GM18505 (cell line): ENCODE measurements at regions not wholly inside any gene's neighbourhood (a gene's known extent, or its start where the extent isn't known, plus 50 kb on each side); places are given as distances from the start of the nearest gene placed in this dataset.

Source experiments
- ATAC-seq: cut with Tn5 transposase; IDR thresholded peaks from one replicate; pipeline ENCODE4 v1.9.1; 2021; ENCODE audit not compliant: unreplicated experiment
- POLR2A ChIP-seq: IDR thresholded peaks from 4 replicates; pipeline ENCODE4 v1.6.1; 2011; ENCODE audit warnings: borderline replicate concordance; ENCODE audit not compliant: insufficient read depth, insufficient read length; ENCODE audit errors: extremely low read depth

- no peak for ATAC-seq
- TF ChIP-seq POLR2A: no peak
Measured at GRCh38 chr15:38814891-38815290, 250.3 kb upstream of the RASGRP1 start.

GRCh38 chr15:38817427-38818156 is 253.0 kb upstream of the RASGRP1 start:
- ATAC-seq: peak; percentile 96
- no peak for TF ChIP-seq POLR2A

- peak; percentile 9 for ATAC-seq
- no peak for TF ChIP-seq POLR2A
Measured at GRCh38 chr15:38818157-38818790, 253.7 kb upstream of the RASGRP1 start.

- ATAC-seq: no peak
- TF ChIP-seq POLR2A: no peak
Measured at GRCh38 chr15:38819387-38819950, 254.9 kb upstream of the RASGRP1 start.

DNA sequence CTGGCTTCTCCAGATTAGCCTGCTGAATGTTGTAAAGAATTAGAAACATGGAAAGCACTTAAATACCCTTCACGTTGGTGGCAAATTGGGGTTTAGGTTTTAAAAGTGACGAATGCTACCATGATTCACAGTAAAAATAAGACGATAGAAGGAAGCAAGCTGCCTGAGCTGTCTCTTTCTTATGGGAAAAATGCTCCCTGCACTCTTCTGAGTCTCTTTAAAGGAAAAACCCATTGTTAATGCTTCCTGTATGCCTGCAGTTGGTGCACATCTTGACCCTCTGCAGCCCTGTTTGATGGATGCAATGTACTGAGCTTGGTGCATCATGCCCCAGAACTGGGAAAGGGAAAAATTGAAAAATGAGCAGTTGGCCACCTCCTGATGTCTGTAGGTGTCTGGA is 258.6 kb upstream of the RASGRP1 start:
- no peak for ATAC-seq
- no peak for TF ChIP-seq POLR2A

DNA sequence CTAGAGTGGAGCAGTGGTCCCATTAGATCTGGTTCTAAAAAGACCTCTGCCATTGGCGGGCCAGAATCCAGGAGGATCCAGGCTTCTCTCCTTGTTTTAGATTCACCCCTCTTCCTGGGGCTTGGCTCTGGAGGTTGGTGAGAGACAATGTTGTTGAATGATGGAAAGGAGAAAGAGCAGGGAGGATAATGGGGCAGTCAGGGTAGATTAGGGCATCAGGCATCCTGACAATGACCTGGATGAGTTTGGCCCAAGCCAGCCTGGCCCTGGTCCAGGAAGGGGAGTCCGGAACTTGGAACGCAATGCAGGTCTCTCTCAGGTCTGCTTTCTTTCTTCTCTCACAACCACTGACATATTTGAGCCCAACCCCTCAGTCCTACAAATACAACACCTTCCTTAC is 260.1 kb upstream of the RASGRP1 start:
- no peak for TF ChIP-seq POLR2A
- no peak for ATAC-seq

DNA sequence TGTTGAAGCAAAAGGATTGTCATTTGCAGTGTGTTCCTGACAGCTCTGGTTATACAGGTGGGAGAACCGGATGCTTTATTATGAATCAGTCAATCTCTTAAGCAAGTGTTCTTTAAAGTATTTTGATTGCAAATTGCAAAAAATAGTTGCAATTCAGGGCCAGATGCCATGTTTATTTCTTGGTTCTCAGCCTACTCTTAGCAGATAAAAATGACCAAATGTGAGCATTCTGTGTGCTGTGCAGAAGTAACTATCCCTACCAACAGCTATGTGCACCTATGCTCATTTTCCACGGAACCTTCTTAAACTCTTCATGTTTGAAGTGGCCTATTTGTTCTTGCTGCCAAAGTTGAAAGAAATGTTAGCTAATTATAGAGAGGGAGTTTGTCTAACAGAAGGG is 262.3 kb upstream of the RASGRP1 start:
- ATAC-seq: no peak
- TF ChIP-seq POLR2A: no peak

DNA sequence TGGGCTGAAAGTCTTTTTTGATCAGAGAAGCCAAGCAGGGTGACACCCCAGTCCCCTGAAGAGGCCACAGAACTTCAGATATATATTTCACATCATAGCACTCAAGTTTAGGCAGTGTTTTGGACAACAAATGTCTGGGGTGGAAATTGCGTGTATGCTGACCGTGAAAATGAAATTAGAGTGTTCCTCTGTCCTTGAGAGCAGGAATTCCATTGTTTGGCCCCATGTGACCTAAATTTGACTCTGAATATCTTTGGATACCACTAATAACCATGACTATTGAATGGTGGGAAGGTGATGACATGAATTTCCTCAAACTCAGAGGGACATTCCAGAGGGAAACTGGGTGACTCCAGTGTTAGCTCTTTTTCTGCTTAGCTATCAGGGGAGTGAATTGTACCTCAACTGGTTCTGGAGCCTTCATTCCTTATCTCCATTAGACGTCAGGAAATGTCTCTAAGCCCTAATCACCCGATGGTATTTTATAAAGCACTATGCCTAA is 263.5 kb upstream of the RASGRP1 start:
- ATAC-seq: no peak
- no peak for TF ChIP-seq POLR2A

DNA sequence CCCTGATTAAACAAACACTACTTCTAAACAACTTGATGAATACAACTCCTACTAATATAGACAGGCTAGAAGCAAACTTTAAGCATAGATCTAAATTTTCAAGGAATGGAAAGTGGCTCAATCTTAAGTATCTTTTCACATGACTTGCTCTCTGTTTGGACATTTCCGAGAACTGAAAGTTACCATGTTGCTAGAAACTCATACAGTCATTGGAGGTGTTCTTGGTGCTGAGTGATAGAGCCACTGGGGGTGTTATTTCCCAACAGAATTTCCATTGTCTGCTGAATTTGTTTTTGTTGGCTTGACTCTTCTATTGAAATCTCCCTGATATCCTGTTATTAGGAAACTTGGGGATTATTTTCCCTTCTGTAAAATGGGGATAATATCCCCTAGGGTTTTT is 264.5 kb upstream of the RASGRP1 start:
- no peak for ATAC-seq

DNA sequence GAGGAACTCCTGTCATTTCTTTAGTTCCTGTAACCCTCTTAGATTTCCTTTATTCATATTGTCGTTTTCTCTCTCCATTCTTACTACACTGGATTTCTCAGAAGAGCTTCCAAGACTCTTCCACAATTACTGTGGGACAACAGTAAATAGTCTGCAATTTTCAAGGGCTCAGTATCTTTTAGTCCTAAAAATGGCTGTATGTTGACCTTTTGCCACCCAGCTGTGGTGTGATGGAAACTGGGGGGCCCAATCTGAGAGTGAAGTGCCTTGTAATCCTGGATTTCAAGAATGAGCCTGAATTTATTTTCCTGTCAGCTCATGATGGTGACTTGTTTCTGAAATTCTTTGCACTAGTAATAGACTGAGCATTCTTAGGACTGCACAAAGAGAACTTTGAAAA is 277.6 kb upstream of the RASGRP1 start:
- TF ChIP-seq POLR2A: no peak

More for the DNA sequence above, 264.5 kb upstream of the RASGRP1 start:
- TF ChIP-seq POLR2A: no peak

DNA sequence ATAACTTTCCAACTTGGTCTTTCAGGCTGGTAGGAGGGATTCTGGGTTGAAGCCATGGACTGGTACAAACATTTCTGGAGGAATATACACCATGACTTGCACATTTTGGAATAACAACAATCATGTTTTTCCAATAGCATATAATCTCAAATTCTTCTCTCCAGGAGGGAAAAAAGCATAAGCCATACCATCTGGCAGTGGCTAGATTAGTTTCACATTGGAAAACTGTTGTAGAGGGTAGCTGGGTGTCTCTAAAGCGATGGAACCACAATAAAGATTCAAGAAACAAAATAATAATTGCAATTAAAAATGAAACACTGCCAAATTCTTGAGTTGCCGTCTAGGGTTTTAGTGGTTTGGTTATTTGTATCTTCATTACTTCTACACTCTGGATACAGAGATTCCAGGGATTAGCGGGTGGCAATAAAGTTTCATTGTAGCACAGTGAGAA is 278.5 kb upstream of the RASGRP1 start:
- ATAC-seq: no peak
- TF ChIP-seq POLR2A: no peak

More for the DNA sequence above, 277.6 kb upstream of the RASGRP1 start:
- ATAC-seq: no peak

- TF ChIP-seq POLR2A: no peak
- no peak for ATAC-seq
Measured at GRCh38 chr15:38843736-38844590, 279.3 kb upstream of the RASGRP1 start.

GRCh38 chr15:38844736-38845135 is 280.1 kb upstream of the RASGRP1 start:
- TF ChIP-seq POLR2A: no peak
- ATAC-seq: no peak
